A549 (cell line): ENCODE measurements at regions not wholly inside any gene's neighbourhood (a gene's known extent, or its start where the extent isn't known, plus 50 kb on each side); places are given as distances from the start of the nearest gene placed in this dataset.

ENCODE experiments used
- ATAC-seq, 2 experiments: fragments of 200-7000 bp in 1 of 2; fragments of >200 bp in 1 of 2; cut with Nextera tagmentation in 1 of 2; cut with Tn5 transposase in 1 of 2; 3 replicates each; pipeline versions ENCODE4 v1.8.0 to v1.9.1; 2018 to 2020; ENCODE audit warnings: mild to moderate bottlenecking in 1 of 2, moderate library complexity in 1 of 2
- CTCF ChIA-PET: fragments of 300-600 bp; sonication (Branson Sonifier 250); formaldehyde crosslinking; extraction: SDS; loops from one replicate; lab custom pipeline; 2021; ENCODE audit warnings: antibody characterized with exemption, inconsistent platforms; lab: Yijun Ruan, JAX
- POLR2A ChIA-PET: fragments of 350-600 bp; formaldehyde crosslinking; extraction: SDS; loops from one replicate; lab custom pipeline; 2021; ENCODE audit warnings: antibody characterized with exemption, inconsistent platforms; lab: Yijun Ruan, JAX
- DNase-seq, 2 experiments: peaks; one replicate each; pipeline versions ENCODE4 v3.0.0 to v3.0.0-alpha.2; 2011 to 2016; ENCODE audit warnings: low read depth in 1 of 2, low spot score in 1 of 2
- FAIRE-seq: peaks from 2 replicates; lab custom pipeline; 2011; peaks lifted over from hg19 to GRCh38; lab: Jason Lieb, UNC
- H3K27ac ChIP-seq, 2 experiments: fragments of >200 bp; sonication (Bioruptor Twin); formaldehyde crosslinking; 3 replicates each; pipeline ENCODE4 v1.5.1; 2016 to 2017
- H3K4me1 ChIP-seq: fragments of >200 bp; sonication (Bioruptor Twin); formaldehyde crosslinking; 3 replicates; pipeline ENCODE4 v1.6.1; 2016
- H3K4me2 ChIP-seq: fragments of >200 bp; sonication (Bioruptor Twin); formaldehyde crosslinking; 3 replicates; pipeline ENCODE4 v1.6.1; 2016
- H3K4me3 ChIP-seq: fragments of >200 bp; sonication (Bioruptor Twin); formaldehyde crosslinking; 3 replicates; pipeline ENCODE4 v1.5.1; 2016
- H3K9me3 ChIP-seq: fragments of >200 bp; sonication (Bioruptor Twin); formaldehyde crosslinking; 3 replicates; pipeline ENCODE4 v1.6.1; 2016
- CBX2 ChIP-seq: fragments of 200-600 bp; sonication (generic); IDR thresholded peaks from 2 replicates; pipeline ENCODE4 v1.6.1; 2016; ENCODE audit warnings: low read depth, mild to moderate bottlenecking, borderline replicate concordance
- CBX8 ChIP-seq: fragments of 200-600 bp; sonication (generic); IDR thresholded peaks from 2 replicates; pipeline ENCODE4 v1.6.1; 2016
- CHD2 ChIP-seq: fragments of 150-350 bp; IDR thresholded peaks from 2 replicates; pipeline ENCODE4 v1.6.1; 2014; ENCODE audit warnings: low read length; ENCODE audit not compliant: partially characterized antibody
- EHMT2 ChIP-seq: fragments of 200-600 bp; sonication (generic); IDR thresholded peaks from 2 replicates; pipeline ENCODE4 v1.6.1; 2016; ENCODE audit warnings: antibody characterized with exemption, low read depth, mild to moderate bottlenecking, moderate library complexity
- FOSB ChIP-seq: fragments of 250-450 bp; sonication (Bioruptor Pico); IDR thresholded peaks from 2 replicates; pipeline ENCODE4 v1.5.0; 2020; ENCODE audit warnings: mild to moderate bottlenecking, moderate library complexity
- FOSL2 ChIP-seq, 2 experiments: fragments of 450-650 bp in 1 of 2; fragments of >200 bp in 1 of 2; sonication (Bioruptor Twin) in 1 of 2; formaldehyde crosslinking; IDR thresholded peaks; 2 replicates each; pipeline versions ENCODE4 v1.5.0 to v1.6.1; 2016 to 2020; ENCODE audit warnings: mild to moderate bottlenecking in 1 of 2, moderate library complexity in 1 of 2
- FOXS1 ChIP-seq: fragments of 250-450 bp; sonication (Bioruptor Pico); IDR thresholded peaks from 2 replicates; pipeline ENCODE4 v1.5.0; 2020; ENCODE audit warnings: mild to moderate bottlenecking, moderate library complexity
- HDAC2 ChIP-seq: fragments of 200-600 bp; sonication (generic); IDR thresholded peaks from 2 replicates; pipeline ENCODE4 v1.6.1; 2016
- HOXA7 ChIP-seq: fragments of 250-450 bp; sonication (Bioruptor Pico); IDR thresholded peaks from 2 replicates; pipeline ENCODE4 v1.5.0; 2020; ENCODE audit warnings: mild to moderate bottlenecking, moderate library complexity
- HOXB5 ChIP-seq: fragments of 250-450 bp; sonication (Bioruptor Pico); IDR thresholded peaks from 2 replicates; pipeline ENCODE4 v1.5.0; 2020; ENCODE audit warnings: mild to moderate bottlenecking, moderate library complexity
- JUN ChIP-seq, 2 experiments: fragments of >200 bp; sonication (Bioruptor Twin); formaldehyde crosslinking; IDR thresholded peaks; 2 replicates in 1 of 2; 3 replicates in 1 of 2; pipeline ENCODE4 v1.6.1; 2016 to 2017
- KDM1A ChIP-seq: fragments of 200-600 bp; sonication (generic); IDR thresholded peaks from 2 replicates; pipeline ENCODE4 v1.6.1; 2016; ENCODE audit warnings: low read depth, mild to moderate bottlenecking
- KDM5A ChIP-seq: fragments of 200-600 bp; sonication (generic); IDR thresholded peaks from 2 replicates; pipeline ENCODE4 v1.6.1; 2016; ENCODE audit warnings: antibody characterized with exemption, mild to moderate bottlenecking
- RAD21 ChIP-seq, 2 experiments: fragments of >200 bp in 1 of 2; sonication (Bioruptor Twin) in 1 of 2; formaldehyde crosslinking in 1 of 2; IDR thresholded peaks in 1 of 2; conservative IDR thresholded peaks in 1 of 2; 2 replicates in 1 of 2; 3 replicates in 1 of 2; pipeline ENCODE4 v1.6.1; 2012 to 2018; ENCODE audit warnings: inconsistent platforms in 1 of 2
- RCOR1 ChIP-seq: fragments of 150-350 bp; IDR thresholded peaks from 2 replicates; pipeline ENCODE4 v1.6.1; 2014; ENCODE audit warnings: antibody characterized with exemption, low read length, low read depth
- REST ChIP-seq: fragments of 200-600 bp; sonication (generic); IDR thresholded peaks from 2 replicates; pipeline ENCODE4 v1.6.1; 2016; ENCODE audit warnings: antibody characterized with exemption, mild to moderate bottlenecking, moderate library complexity
- TFCP2L1 ChIP-seq: fragments of 250-450 bp; sonication (Bioruptor Pico); IDR thresholded peaks from 2 replicates; pipeline ENCODE4 v1.5.0; 2021; ENCODE audit warnings: mild to moderate bottlenecking
- TP53 ChIP-seq: fragments of 250-450 bp; sonication (Bioruptor Pico); IDR thresholded peaks from 2 replicates; pipeline ENCODE4 v1.5.0; 2021; ENCODE audit warnings: mild to moderate bottlenecking, moderate library complexity
- ZSCAN20 ChIP-seq: fragments of 250-450 bp; sonication (Bioruptor Pico); IDR thresholded peaks from 2 replicates; pipeline ENCODE4 v1.8.0; 2022; ENCODE audit warnings: mild to moderate bottlenecking, moderate library complexity
- WGBS: methylation state at CpG from one replicate; pipeline ENCODE4 v1.1.6; 2017; ENCODE audit errors: missing lambda C conversion rate; 5-methylcytosine and 5-hydroxymethylcytosine counted together

- no peak for ATAC-seq
- no peak overlapping the region for H3K27ac ChIP-seq
- H3K4me2 ChIP-seq = no peak overlapping the region
- CTCF ChIA-PET = interaction anchor here (1.2 kb wide), 1 partner anchor 262 kb away, joined by 3 read pairs; no protein-coding TSS in a partner anchor
- H3K9me3 ChIP-seq = peaks cover 2% of the 10 kb centered on the region; the same call in 1 of the 3 replicates
- TF ChIP-seq HDAC2 (no peak), FOSB (no peak), REST (no peak), CBX8 (no peak), ZSCAN20 (CRISPR knock-in tag) (no peak), EHMT2 (no peak), CBX2 (no peak), HOXB5 (no peak), RCOR1 (no peak), KDM1A (no peak), TP53 (CRISPR knock-in tag) (no peak), CHD2 (no peak), FOXS1 (no peak), FOSL2 (IDR thresholded peaks at IDR 0.05) (no peak), FOSL2 (CRISPR knock-in tag; IDR thresholded peaks at IDR 0.05) (no peak), RAD21 (conservative IDR thresholded peaks at IDR 0.05 in 1 of 2, IDR thresholded peaks at IDR 0.05 in 1 of 2) (no peak), TFCP2L1 (CRISPR knock-in tag) (no peak), HOXA7 (CRISPR knock-in tag) (no peak), KDM5A (no peak), JUN (IDR thresholded peaks at IDR 0.05) (no peak)
- no peak for DNase-seq
- 22% methylated on average over 2 of the region's 2 CpGs for WGBS
- no peaks in the 10 kb centered on the region for H3K4me1 ChIP-seq
- H3K4me3 ChIP-seq = no peak overlapping the region
- POLR2A ChIA-PET = no interaction called here
- no peak for FAIRE-seq
Measured at GRCh38 chr4:184526228-184526627, 51.9 kb upstream of the IRF2 start.
